ENCODE measurements at regions not wholly inside any gene's neighbourhood (a gene's known extent, or its start where the extent isn't known, plus 50 kb on each side); places are given as distances from the start of the nearest gene placed in this dataset.

DNA sequence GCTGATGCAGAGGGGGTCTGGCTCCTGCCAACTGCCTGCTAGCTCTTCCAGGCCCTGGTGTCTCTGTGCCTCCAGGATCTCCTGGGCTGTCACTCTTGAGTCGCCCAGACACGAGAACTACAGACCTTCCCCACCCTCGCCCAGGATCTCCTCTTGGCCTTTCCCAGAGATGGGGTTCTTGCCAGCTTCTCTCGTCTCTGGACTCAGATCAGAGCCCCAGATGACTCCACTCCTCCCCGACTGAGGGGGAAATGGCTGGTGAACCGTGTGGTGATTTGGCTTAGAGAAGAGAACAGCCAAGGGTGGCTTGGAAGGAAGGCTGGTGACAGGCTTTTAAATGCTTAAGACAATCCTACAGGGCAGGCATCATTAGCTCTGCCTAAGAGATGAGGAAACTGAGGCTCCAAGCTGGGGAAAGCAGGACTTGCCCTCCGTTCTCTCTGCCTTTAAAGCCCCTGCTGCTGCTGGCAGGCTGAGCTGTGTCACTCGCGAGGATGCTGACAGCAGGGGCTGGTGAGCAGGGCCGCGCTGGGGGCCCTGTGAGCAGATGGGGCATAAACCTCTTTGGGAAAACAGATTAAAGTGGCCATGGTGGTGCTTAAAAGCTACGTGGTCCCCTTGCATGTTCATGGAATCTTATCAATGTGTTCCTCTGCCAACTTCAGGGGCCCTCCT, 90.3 kb upstream of the THY1 start:
- H3K36me3 ChIP-seq = no peaks in the 10 kb centered on the region
- H3K4me1 ChIP-seq (replicated peaks) = no peaks in the 10 kb centered on the region
- intact Hi-C loops (cut with DNase I) = no loop called here
- no peak overlapping the region for H3K27ac ChIP-seq
- H3K27me3 ChIP-seq (replicated peaks; ENCODE audit: insufficient read depth) = no peaks in the 10 kb centered on the region
- DNase-seq (ENCODE audit: low spot score) = no peak
- TF ChIP-seq, protein P1, sequence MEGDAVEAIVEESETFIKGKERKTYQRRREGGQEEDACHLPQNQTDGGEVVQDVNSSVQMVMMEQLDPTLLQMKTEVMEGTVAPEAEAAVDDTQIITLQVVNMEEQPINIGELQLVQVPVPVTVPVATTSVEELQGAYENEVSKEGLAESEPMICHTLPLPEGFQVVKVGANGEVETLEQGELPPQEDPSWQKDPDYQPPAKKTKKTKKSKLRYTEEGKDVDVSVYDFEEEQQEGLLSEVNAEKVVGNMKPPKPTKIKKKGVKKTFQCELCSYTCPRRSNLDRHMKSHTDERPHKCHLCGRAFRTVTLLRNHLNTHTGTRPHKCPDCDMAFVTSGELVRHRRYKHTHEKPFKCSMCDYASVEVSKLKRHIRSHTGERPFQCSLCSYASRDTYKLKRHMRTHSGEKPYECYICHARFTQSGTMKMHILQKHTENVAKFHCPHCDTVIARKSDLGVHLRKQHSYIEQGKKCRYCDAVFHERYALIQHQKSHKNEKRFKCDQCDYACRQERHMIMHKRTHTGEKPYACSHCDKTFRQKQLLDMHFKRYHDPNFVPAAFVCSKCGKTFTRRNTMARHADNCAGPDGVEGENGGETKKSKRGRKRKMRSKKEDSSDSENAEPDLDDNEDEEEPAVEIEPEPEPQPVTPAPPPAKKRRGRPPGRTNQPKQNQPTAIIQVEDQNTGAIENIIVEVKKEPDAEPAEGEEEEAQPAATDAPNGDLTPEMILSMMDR (IDR thresholded peaks at IDR 0.05) = no peak
- TF ChIP-seq POLR2A (IDR thresholded peaks at IDR 0.05) (no peak), POLR2AphosphoS5 (IDR thresholded peaks at IDR 0.05) (no peak)
- 45% methylated on average over 12 of the region's 12 CpGs for WGBS
- no peaks in the 10 kb centered on the region for H3K9me3 ChIP-seq
- no peak overlapping the region for H3K4me3 ChIP-seq

DNA sequence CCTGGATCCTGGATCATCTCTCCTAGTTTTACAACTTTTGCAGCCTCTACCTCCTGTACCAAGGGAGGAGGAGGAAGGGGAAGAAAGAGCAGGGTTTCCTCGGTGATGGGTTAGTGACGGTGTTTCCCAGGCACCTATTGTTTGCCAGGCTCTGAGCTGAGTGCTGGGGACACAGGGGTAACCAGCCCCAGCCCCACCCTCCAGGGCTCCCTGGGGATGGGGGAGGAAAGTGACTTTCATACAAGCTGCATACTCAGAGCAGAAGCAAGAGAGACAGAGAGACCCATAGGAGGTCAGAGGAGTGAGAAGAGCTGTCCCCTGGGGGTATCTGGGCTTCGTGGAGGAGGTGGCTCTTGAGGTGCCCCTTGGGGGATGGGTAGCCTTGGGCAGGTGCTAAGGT, 89.4 kb upstream of the THY1 start:
- intact Hi-C loops (cut with DNase I) = no loop called here
- 21% methylated on average over 3 of the region's 3 CpGs for WGBS
- TF ChIP-seq, protein P1 (IDR thresholded peaks at IDR 0.05) = no peak
- TF ChIP-seq POLR2A (IDR thresholded peaks at IDR 0.05) (no peak), POLR2AphosphoS5 (IDR thresholded peaks at IDR 0.05) (no peak)

DNA sequence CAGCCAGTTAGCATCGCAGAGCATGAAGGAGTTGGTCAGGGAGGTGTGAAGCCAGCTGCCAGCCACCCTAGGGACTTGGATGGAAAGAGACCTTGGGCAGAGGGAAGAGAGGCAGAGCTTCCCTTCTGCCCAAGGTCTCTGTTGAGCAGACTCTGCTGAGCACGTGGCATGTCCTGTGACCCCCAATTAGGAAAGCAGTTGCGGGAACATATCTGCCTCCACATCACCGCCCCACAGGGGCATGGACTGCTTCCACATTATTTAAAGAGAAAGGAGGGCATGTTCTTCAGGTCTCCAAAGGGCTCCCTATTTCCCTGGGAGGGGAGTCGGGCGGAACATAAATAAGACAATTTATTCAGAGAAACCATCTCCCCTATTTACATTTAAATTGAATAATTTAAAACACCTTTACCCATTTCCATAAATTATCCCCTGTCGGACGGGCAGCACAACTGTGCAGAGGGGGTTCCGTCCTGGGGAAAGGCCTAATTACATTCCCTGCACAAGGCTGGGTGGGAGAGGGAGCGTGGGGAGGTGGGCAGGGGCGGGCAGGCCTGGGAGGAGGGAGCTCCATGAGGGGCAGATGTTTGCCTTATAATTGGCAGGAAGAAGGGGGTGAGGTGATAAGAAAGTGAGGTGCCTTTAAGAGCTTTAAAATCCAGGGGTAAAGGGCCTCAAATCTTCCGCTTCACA, 88.8 kb upstream of the THY1 start:
- 75% methylated on average over 12 of the region's 12 CpGs for WGBS
- no peak overlapping the region for H3K27ac ChIP-seq
- intact Hi-C loops (cut with DNase I) = no loop called here

More for the DNA sequence above, 89.4 kb upstream of the THY1 start:
- Histone ChIP-seq H3K36me3 (no peaks in the 10 kb centered on the region), H3K27me3 (replicated peaks; ENCODE audit: insufficient read depth) (no peaks in the 10 kb centered on the region), H3K27ac (no peak overlapping the region), H3K4me3 (no peak overlapping the region), H3K4me1 (replicated peaks) (no peaks in the 10 kb centered on the region), H3K9me3 (no peaks in the 10 kb centered on the region)
- no peak for DNase-seq (ENCODE audit: low spot score)

DNA sequence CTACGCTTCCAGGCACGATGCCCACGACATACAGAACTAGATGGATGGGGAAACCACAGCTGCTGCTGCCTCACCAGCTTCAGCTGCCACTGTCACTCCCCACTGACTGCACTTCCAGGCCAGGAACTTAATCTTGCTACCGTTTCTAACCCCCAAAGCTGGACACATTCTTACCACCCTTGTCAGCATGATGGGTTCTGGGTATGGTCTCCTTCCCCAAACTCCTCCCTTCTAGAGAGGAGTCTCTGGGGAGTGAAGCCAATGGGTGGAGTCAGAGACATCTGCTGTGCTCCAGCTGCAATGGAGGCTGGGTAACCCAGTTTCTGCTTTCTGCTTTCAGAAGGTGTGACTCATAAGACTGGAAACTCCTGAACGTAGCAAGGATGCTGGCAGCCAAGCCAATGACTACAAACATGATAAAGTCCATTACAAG, 87.0 kb upstream of the THY1 start:
- H3K27me3 ChIP-seq (replicated peaks; ENCODE audit: insufficient read depth) = no peaks in the 10 kb centered on the region
- H3K9me3 ChIP-seq = no peaks in the 10 kb centered on the region
- H3K36me3 ChIP-seq = no peaks in the 10 kb centered on the region
- no peaks in the 10 kb centered on the region for H3K4me1 ChIP-seq (replicated peaks)
- TF ChIP-seq POLR2A (IDR thresholded peaks at IDR 0.05) (no peak), POLR2AphosphoS5 (IDR thresholded peaks at IDR 0.05) (no peak)
- TF ChIP-seq, protein P1 (IDR thresholded peaks at IDR 0.05) = no peak
- no peak overlapping the region for H3K4me3 ChIP-seq
- DNase-seq (ENCODE audit: low spot score) = no peak
- intact Hi-C loops (cut with DNase I) = no loop called here
- WGBS = 62% methylated on average over 5 of the region's 5 CpGs
- H3K27ac ChIP-seq = no peak overlapping the region

More for the DNA sequence above, 88.8 kb upstream of the THY1 start:
- H3K4me3 ChIP-seq = no peak overlapping the region
- H3K36me3 ChIP-seq = no peaks in the 10 kb centered on the region
- TF ChIP-seq POLR2AphosphoS5 (IDR thresholded peaks at IDR 0.05) (no peak), POLR2A (IDR thresholded peaks at IDR 0.05) (no peak)
- TF ChIP-seq, protein P1 (IDR thresholded peaks at IDR 0.05) = no peak
- no peaks in the 10 kb centered on the region for H3K9me3 ChIP-seq
- H3K27me3 ChIP-seq (replicated peaks; ENCODE audit: insufficient read depth) = no peaks in the 10 kb centered on the region
- no peaks in the 10 kb centered on the region for H3K4me1 ChIP-seq (replicated peaks)
- no peak for DNase-seq (ENCODE audit: low spot score)
